Stimulated activated CD4-positive, alpha-beta T cell treated with anti-CD3 and anti-CD28 coated beads, Interleukin-4, amount 100 ng/mL, for 48 hours (primary cell): ENCODE measurements at regions not wholly inside any gene's neighbourhood (a gene's known extent, or its start where the extent isn't known, plus 50 kb on each side); places are given as distances from the start of the nearest gene placed in this dataset.
"Not testable (repeated sequence)": the region's sequence is repeated elsewhere in the genome, so short reads cannot be mapped to it uniquely, and the experiment has no call there.

Source experiments
- DNase-seq, 2 donors: peaks; one replicate each; pipeline ENCODE4 v3.0.0-alpha.2; 2020; ENCODE audit warnings: low read depth in 2 of 2

GRCh38 chr3:98702166-98702565 lies 61.0 kb upstream of the ST3GAL6 start:
- no peak for DNase-seq

DNA sequence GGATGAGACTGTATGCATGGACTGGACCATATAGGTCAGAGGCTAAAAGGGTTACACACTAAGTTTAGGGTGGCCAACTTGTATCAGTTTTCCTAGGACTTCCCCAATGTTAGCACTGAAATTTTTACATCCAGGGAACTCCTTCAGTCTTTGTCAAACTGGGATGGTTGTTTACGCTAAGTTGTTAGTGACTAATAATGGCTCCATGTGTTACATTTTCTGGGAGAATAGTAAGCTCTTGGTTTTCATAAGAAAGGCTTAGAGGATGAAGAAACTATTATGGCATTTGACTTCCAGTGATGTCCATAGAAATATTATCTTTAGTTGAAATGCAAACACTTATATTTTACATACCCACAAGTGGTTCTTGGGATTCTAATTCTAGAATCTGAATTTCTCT lies 57.9 kb upstream of the ST3GAL6 start:
- DNase-seq = no peak

- DNase-seq = no peak
Measured at GRCh38 chr3:98705694-98706093, 57.4 kb upstream of the ST3GAL6 start.

- not testable (repeated sequence) for DNase-seq
Measured at GRCh38 chr3:98708681-98709080, 54.5 kb upstream of the ST3GAL6 start.

DNA sequence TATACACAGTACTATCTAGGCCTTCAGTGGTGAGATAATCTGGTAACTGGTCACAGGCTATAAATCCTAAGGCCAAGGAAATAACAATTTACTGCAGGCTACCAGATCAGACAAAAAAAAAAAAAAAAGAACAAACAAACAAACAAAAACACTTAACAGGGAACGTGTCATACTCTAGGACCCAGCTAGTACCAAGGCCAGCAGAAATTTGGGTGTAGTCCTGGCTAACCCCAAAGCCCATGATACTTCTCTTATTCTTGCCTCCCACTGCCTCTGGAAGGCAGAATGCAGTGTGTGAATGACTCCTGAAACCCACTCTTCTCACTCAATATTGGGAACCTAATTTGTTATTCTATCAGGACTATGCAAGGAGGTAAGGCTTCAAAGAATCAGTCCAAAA lies 53.7 kb upstream of the ST3GAL6 start:
- DNase-seq = no peak

- no peak for DNase-seq
Measured at GRCh38 chr3:98710067-98710659, 53.0 kb upstream of the ST3GAL6 start.

GRCh38 chr3:98711426-98711825 lies 51.7 kb upstream of the ST3GAL6 start:
- DNase-seq = no peak

DNA sequence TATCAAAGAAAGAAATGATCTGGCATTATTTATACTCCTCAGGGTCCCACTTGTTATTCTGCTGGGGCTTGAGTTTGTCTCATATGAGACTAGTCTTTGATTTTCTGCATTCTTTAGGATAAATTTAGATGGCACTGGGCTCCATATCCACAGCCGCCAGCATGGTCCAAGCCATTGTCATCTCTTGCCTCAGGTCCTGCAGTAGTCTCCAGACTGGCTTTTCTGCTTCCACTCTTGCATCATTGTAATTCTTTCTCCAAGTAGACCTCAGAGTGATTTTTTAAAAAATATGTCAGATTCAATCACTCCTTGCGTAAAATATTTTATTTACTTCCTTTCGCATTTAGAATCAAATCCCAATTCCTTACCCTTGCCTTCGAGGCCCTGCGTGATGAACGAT lies 50.4 kb upstream of the ST3GAL6 start:
- no peak for DNase-seq

- DNase-seq = not testable (repeated sequence)
Measured at GRCh38 chr3:98713332-98713731, 49.8 kb upstream of the ST3GAL6 start.
